ENCODE measurements at regions not wholly inside any gene's neighbourhood (a gene's known extent, or its start where the extent isn't known, plus 50 kb on each side); places are given as distances from the start of the nearest gene placed in this dataset.

- TF ChIP-seq JUN (CRISPR knock-in tag; IDR thresholded peaks at IDR 0.05) (no peak), ZNF317 (CRISPR knock-in tag; IDR thresholded peaks at IDR 0.05; ENCODE audit: borderline replicate concordance, low read depth) (no peak)
- TF ChIP-seq, protein P1, sequence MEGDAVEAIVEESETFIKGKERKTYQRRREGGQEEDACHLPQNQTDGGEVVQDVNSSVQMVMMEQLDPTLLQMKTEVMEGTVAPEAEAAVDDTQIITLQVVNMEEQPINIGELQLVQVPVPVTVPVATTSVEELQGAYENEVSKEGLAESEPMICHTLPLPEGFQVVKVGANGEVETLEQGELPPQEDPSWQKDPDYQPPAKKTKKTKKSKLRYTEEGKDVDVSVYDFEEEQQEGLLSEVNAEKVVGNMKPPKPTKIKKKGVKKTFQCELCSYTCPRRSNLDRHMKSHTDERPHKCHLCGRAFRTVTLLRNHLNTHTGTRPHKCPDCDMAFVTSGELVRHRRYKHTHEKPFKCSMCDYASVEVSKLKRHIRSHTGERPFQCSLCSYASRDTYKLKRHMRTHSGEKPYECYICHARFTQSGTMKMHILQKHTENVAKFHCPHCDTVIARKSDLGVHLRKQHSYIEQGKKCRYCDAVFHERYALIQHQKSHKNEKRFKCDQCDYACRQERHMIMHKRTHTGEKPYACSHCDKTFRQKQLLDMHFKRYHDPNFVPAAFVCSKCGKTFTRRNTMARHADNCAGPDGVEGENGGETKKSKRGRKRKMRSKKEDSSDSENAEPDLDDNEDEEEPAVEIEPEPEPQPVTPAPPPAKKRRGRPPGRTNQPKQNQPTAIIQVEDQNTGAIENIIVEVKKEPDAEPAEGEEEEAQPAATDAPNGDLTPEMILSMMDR (IDR thresholded peaks at IDR 0.05): no peak
Measured at GRCh38 chr16:79317521-79317920, 283.0 kb downstream of the MAF start.
